ENCODE measurements at regions not wholly inside any gene's neighbourhood (a gene's known extent, or its start where the extent isn't known, plus 50 kb on each side); places are given as distances from the start of the nearest gene placed in this dataset.

GRCh38 chr14:40197344-40197743 is 765.1 kb upstream of the FBXO33 start:
- TF ChIP-seq CTCF (IDR thresholded peaks at IDR 0.05) (no peak), POLR2A (IDR thresholded peaks at IDR 0.05) (no peak)
